Loucy (cell line): ENCODE measurements at regions not wholly inside any gene's neighbourhood (a gene's known extent, or its start where the extent isn't known, plus 50 kb on each side); places are given as distances from the start of the nearest gene placed in this dataset.

Experiments
- H2AFZ ChIP-seq: fragments of 200-600 bp; sonication (generic); 2 replicates; pipeline ENCODE4 v1.6.0; 2016; ENCODE audit warnings: antibody characterized with exemption, mild to moderate bottlenecking, low read length, moderate library complexity
- H3F3A ChIP-seq: fragments of 200-600 bp; 2 replicates; pipeline ENCODE4 v1.6.0; 2016; ENCODE audit warnings: antibody characterized with exemption, low read depth, mild to moderate bottlenecking
- H3K27me3 ChIP-seq: fragments of 200-600 bp; sonication (generic); 2 replicates; pipeline ENCODE4 v1.6.1; 2014; ENCODE audit warnings: low read length, mild to moderate bottlenecking; ENCODE audit not compliant: insufficient read depth, poor library complexity, severe bottlenecking
- H3K36me3 ChIP-seq: fragments of 200-600 bp; sonication (generic); 2 replicates; pipeline ENCODE4 v1.6.1; 2016; ENCODE audit warnings: low read length; ENCODE audit not compliant: insufficient read depth
- H3K4me1 ChIP-seq: fragments of 200-600 bp; sonication (generic); 2 replicates; pipeline ENCODE4 v1.5.1; 2014; ENCODE audit warnings: low read length, mild to moderate bottlenecking; ENCODE audit not compliant: insufficient read depth, poor library complexity, severe bottlenecking
- H3K4me2 ChIP-seq: fragments of 200-600 bp; sonication (generic); 2 replicates; pipeline ENCODE4 v1.6.0; 2014; ENCODE audit warnings: antibody characterized with exemption, low read length, low read depth, mild to moderate bottlenecking; ENCODE audit not compliant: poor library complexity, severe bottlenecking
- H3K4me3 ChIP-seq: fragments of 200-600 bp; sonication (generic); 2 replicates; pipeline ENCODE4 v1.5.1; 2014; ENCODE audit warnings: low read length, mild to moderate bottlenecking, mixed read lengths; ENCODE audit not compliant: poor library complexity, severe bottlenecking
- H3K79me2 ChIP-seq: fragments of 200-600 bp; sonication (generic); 2 replicates; pipeline ENCODE4 v1.6.1; 2014; ENCODE audit warnings: low read length; ENCODE audit not compliant: insufficient read depth
- H3K9ac ChIP-seq: fragments of 200-600 bp; sonication (generic); 2 replicates; pipeline ENCODE4 v1.6.0; 2014; ENCODE audit warnings: mild to moderate bottlenecking, low read depth, low read length, moderate library complexity; ENCODE audit not compliant: poor library complexity, severe bottlenecking
- H3K9me2 ChIP-seq: fragments of 200-600 bp; sonication (generic); replicated peaks from 2 replicates; pipeline ENCODE4 v1.6.1; 2016; ENCODE audit warnings: low read depth, low read length, mixed read lengths
- H3K9me3 ChIP-seq: fragments of 200-600 bp; sonication (generic); 2 replicates; pipeline ENCODE4 v1.6.1; 2014; ENCODE audit warnings: mild to moderate bottlenecking, antibody characterized with exemption, low read length, low read depth; ENCODE audit not compliant: insufficient read depth
- H4K20me1 ChIP-seq: fragments of 200-600 bp; sonication (generic); 2 replicates; pipeline ENCODE4 v1.6.0; 2014; ENCODE audit warnings: antibody characterized with exemption, low read length, mild to moderate bottlenecking; ENCODE audit not compliant: insufficient read depth, poor library complexity, severe bottlenecking
- EZH2phosphoT487 ChIP-seq: fragments of 200-600 bp; IDR thresholded peaks from 2 replicates; pipeline ENCODE4 v1.6.1; 2018; ENCODE audit warnings: antibody characterized with exemption, mild to moderate bottlenecking, moderate library complexity, borderline replicate concordance
- TF ChIP-seq, protein P1 (sequence below): fragments of 200-600 bp; sonication (generic); conservative IDR thresholded peaks from 2 replicates; pipeline ENCODE4 v1.5.1; 2014; ENCODE audit warnings: mild to moderate bottlenecking, antibody characterized with exemption, low read length

GRCh38 chr2:226451486-226451885 lies 348.1 kb downstream of the IRS1 start:
- H3K27me3 ChIP-seq: no peaks in the 10 kb centered on the region
- no peaks in the 10 kb centered on the region for H3K9me3 ChIP-seq
- H3F3A ChIP-seq: no peaks in the 10 kb centered on the region
- H4K20me1 ChIP-seq: no peaks in the 10 kb centered on the region
- H3K9me2 ChIP-seq: no peaks in the 10 kb centered on the region
- no peak overlapping the region for H3K4me2 ChIP-seq
- no peak overlapping the region for H3K4me3 ChIP-seq
- H3K36me3 ChIP-seq: no peaks in the 10 kb centered on the region
- H3K9ac ChIP-seq: no peak overlapping the region
- no peak overlapping the region for H2AFZ ChIP-seq
- TF ChIP-seq, protein P1, sequence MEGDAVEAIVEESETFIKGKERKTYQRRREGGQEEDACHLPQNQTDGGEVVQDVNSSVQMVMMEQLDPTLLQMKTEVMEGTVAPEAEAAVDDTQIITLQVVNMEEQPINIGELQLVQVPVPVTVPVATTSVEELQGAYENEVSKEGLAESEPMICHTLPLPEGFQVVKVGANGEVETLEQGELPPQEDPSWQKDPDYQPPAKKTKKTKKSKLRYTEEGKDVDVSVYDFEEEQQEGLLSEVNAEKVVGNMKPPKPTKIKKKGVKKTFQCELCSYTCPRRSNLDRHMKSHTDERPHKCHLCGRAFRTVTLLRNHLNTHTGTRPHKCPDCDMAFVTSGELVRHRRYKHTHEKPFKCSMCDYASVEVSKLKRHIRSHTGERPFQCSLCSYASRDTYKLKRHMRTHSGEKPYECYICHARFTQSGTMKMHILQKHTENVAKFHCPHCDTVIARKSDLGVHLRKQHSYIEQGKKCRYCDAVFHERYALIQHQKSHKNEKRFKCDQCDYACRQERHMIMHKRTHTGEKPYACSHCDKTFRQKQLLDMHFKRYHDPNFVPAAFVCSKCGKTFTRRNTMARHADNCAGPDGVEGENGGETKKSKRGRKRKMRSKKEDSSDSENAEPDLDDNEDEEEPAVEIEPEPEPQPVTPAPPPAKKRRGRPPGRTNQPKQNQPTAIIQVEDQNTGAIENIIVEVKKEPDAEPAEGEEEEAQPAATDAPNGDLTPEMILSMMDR: no peak
- H3K4me1 ChIP-seq: no peaks in the 10 kb centered on the region
- H3K79me2 ChIP-seq: no peaks in the 10 kb centered on the region

GRCh38 chr2:226450141-226450540 lies 349.5 kb downstream of the IRS1 start:
- H3K9ac ChIP-seq: no peak overlapping the region
- no peaks in the 10 kb centered on the region for H3K79me2 ChIP-seq
- no peaks in the 10 kb centered on the region for H4K20me1 ChIP-seq
- H3K9me3 ChIP-seq: no peaks in the 10 kb centered on the region
- no peaks in the 10 kb centered on the region for H3K36me3 ChIP-seq
- no peak overlapping the region for H3K4me3 ChIP-seq
- no peaks in the 10 kb centered on the region for H3K4me1 ChIP-seq
- H2AFZ ChIP-seq: no peak overlapping the region
- no peak overlapping the region for H3K4me2 ChIP-seq
- H3K27me3 ChIP-seq: no peaks in the 10 kb centered on the region
- no peaks in the 10 kb centered on the region for H3F3A ChIP-seq
- no peaks in the 10 kb centered on the region for H3K9me2 ChIP-seq
- TF ChIP-seq EZH2phosphoT487: no peak
- TF ChIP-seq, protein P1: no peak

DNA sequence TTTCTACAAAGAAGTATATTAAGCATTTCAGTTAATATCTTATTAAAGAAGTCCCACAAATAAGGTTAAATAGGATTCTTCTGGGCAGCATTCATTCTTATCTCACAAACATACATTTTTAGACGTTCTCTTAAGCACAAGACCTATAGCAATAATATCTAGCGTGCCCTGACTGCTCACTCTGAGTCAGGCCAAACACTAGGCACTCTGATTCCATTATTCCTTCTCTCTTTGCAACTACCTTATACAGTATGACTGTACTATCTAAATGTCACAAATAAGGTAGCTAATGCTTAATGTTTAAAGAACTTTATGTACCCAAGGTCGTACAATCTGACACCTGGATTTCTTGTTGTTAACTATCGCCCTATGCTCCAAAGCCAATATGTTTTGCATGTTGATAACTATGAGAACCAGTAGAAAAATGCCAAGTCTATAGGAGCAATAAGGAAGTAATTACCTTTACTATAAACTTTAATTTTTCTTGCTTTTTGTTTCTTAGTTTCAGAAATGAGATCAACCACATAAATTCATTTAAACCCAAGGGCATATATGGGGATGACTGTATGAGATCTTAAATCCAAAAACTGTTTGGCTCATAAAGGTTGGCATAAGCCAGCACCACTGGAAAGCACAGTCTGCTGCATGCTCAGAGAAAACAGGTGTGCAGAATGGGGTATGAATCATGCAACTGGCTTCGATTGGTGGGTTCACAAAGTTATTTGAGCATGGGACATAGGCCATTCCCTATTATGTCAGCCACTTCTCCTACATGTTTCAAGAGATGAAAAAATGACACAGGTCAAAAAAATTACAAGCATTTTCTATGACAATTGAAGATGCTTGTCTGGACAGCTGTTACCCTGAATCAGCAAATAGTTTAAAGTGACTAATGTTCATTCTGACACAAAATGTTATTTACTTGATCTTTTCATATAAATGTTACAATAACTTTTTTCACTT lies 352.0 kb downstream of the IRS1 start:
- Histone ChIP-seq H3K36me3 (no peaks in the 10 kb centered on the region), H3K27me3 (no peaks in the 10 kb centered on the region), H3K79me2 (no peaks in the 10 kb centered on the region), H3K4me2 (no peak overlapping the region), H3F3A (no peaks in the 10 kb centered on the region), H2AFZ (no peak overlapping the region), H3K4me3 (no peak overlapping the region), H3K9ac (no peak overlapping the region), H3K4me1 (no peaks in the 10 kb centered on the region), H4K20me1 (no peaks in the 10 kb centered on the region), H3K9me3 (no peaks in the 10 kb centered on the region), H3K9me2 (no peaks in the 10 kb centered on the region)
- TF ChIP-seq EZH2phosphoT487: no peak
- TF ChIP-seq, protein P1: no peak
